HepG2 (cell line): ENCODE measurements at regions not wholly inside any gene's neighbourhood (a gene's known extent, or its start where the extent isn't known, plus 50 kb on each side); places are given as distances from the start of the nearest gene placed in this dataset.

Experiments used
- ATF7 ChIP-seq, 2 experiments: fragments of 450-650 bp in 1 of 2; sonication (generic) in 1 of 2; formaldehyde crosslinking in 1 of 2; IDR thresholded peaks; 2 replicates each; pipeline versions ENCODE4 v1.4.0 to v1.6.1; 2016 to 2020; ENCODE audit warnings: antibody characterized with exemption in 1 of 2, mild to moderate bottlenecking in 1 of 2, missing genetic modification reagents in 1 of 2
- MED8 ChIP-seq: sonication (generic); formaldehyde crosslinking; IDR thresholded peaks from 2 replicates; pipeline ENCODE4 v1.8.1; 2023; ENCODE audit warnings: mild to moderate bottlenecking, missing genetic modification reagents; ENCODE audit not compliant: insufficient replicate concordance
- PTBP1 ChIP-seq: fragments of 200-400 bp; formaldehyde crosslinking; IDR thresholded peaks from 2 replicates; pipeline ENCODE4 v1.6.1; 2018; ENCODE audit warnings: low read length, low read depth; ENCODE audit not compliant: poor library complexity, severe bottlenecking
- STAG1 ChIP-seq: sonication (generic); formaldehyde crosslinking; IDR thresholded peaks from 2 replicates; pipeline ENCODE4 v1.4.0; 2020; ENCODE audit warnings: missing genetic modification reagents
- TBL1XR1 ChIP-seq: fragments of 150-350 bp; IDR thresholded peaks from 2 replicates; pipeline ENCODE4 v1.6.1; 2014; ENCODE audit warnings: borderline replicate concordance, low read length; ENCODE audit not compliant: partially characterized antibody
- XBP1 ChIP-seq: sonication (generic); formaldehyde crosslinking; IDR thresholded peaks from 2 replicates; pipeline ENCODE4 v1.5.0; 2020; ENCODE audit warnings: missing genetic modification reagents
- ZMYM2 ChIP-seq: sonication (generic); formaldehyde crosslinking; IDR thresholded peaks from 2 replicates; pipeline ENCODE4 v1.8.0; 2022; ENCODE audit warnings: mild to moderate bottlenecking, missing genetic modification reagents
- ZNF335 ChIP-seq: sonication (generic); formaldehyde crosslinking; IDR thresholded peaks from 2 replicates; pipeline ENCODE4 v1.4.0; 2020; ENCODE audit warnings: missing genetic modification reagents
- ZNF777 ChIP-seq: sonication (generic); formaldehyde crosslinking; IDR thresholded peaks from 2 replicates; pipeline ENCODE4 v1.4.0; 2020; ENCODE audit warnings: missing genetic modification reagents
- ZNF883 ChIP-seq: sonication (generic); formaldehyde crosslinking; IDR thresholded peaks from 2 replicates; pipeline ENCODE4 v1.5.1; 2020; ENCODE audit warnings: mild to moderate bottlenecking, missing genetic modification reagents; ENCODE audit errors: not compliant biosample characterization
- TF ChIP-seq, protein P1 (sequence below): IDR thresholded peaks from 2 replicates; pipeline ENCODE4 v1.6.1; 2016; ENCODE audit warnings: missing compliant biosample characterization, missing genetic modification reagents, borderline replicate concordance
- TF ChIP-seq, protein P2 (sequence below): sonication (generic); formaldehyde crosslinking; IDR thresholded peaks from 2 replicates; pipeline ENCODE4 v1.4.0; 2020; ENCODE audit warnings: low read depth, mild to moderate bottlenecking, missing genetic modification reagents
- TF ChIP-seq, protein P3 (sequence below): sonication (generic); formaldehyde crosslinking; IDR thresholded peaks from 2 replicates; pipeline ENCODE4 v1.5.1; 2020; ENCODE audit warnings: mild to moderate bottlenecking, missing genetic modification reagents, moderate library complexity
- TF ChIP-seq, protein P4 (sequence below): sonication (generic); formaldehyde crosslinking; IDR thresholded peaks from 2 replicates; pipeline ENCODE4 v1.5.0; 2020; ENCODE audit warnings: mild to moderate bottlenecking, missing genetic modification reagents, moderate library complexity

DNA sequence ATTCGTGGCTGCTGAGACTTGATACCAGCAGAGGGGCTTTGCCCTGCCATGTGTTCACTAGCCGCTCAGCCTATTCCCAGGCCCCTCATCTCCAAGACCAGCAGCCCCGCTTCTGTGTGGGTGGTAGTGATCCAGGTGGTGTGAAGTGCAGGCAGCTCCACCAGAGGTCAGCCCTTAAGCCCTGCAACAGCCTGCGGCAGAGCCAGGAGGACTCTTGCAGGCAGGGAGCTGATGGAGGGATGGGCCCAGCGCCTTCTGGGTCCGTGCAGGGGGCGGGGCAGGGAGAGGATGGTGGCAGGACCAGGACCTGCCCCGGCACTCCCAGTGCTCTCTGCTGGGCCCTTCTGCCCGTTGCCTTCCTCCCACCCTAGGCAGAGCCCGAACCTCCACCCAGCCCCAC lies 162.0 kb downstream of the SH3BP4 start (continued):
- TF ChIP-seq, protein P1, sequence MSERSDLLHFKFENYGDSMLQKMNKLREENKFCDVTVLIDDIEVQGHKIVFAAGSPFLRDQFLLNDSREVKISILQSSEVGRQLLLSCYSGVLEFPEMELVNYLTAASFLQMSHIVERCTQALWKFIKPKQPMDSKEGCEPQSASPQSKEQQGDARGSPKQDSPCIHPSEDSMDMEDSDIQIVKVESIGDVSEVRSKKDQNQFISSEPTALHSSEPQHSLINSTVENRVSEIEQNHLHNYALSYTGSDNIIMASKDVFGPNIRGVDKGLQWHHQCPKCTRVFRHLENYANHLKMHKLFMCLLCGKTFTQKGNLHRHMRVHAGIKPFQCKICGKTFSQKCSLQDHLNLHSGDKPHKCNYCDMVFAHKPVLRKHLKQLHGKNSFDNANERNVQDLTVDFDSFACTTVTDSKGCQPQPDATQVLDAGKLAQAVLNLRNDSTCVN (CRISPR knock-in tag): no peak
- TF ChIP-seq XBP1: no peak
- TF ChIP-seq TBL1XR1: no peak
- TF ChIP-seq PTBP1: no peak
- no peak for TF ChIP-seq ZNF777 (CRISPR knock-in tag)
- TF ChIP-seq MED8: no peak
- no peak for TF ChIP-seq ATF7 (IDR thresholded peaks at IDR 0.05)
- no peak for TF ChIP-seq ATF7 (CRISPR knock-in tag; IDR thresholded peaks at IDR 0.05)
- TF ChIP-seq, protein P2, sequence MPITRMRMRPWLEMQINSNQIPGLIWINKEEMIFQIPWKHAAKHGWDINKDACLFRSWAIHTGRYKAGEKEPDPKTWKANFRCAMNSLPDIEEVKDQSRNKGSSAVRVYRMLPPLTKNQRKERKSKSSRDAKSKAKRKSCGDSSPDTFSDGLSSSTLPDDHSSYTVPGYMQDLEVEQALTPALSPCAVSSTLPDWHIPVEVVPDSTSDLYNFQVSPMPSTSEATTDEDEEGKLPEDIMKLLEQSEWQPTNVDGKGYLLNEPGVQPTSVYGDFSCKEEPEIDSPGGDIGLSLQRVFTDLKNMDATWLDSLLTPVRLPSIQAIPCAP (CRISPR knock-in tag): no peak
- TF ChIP-seq, protein P3, sequence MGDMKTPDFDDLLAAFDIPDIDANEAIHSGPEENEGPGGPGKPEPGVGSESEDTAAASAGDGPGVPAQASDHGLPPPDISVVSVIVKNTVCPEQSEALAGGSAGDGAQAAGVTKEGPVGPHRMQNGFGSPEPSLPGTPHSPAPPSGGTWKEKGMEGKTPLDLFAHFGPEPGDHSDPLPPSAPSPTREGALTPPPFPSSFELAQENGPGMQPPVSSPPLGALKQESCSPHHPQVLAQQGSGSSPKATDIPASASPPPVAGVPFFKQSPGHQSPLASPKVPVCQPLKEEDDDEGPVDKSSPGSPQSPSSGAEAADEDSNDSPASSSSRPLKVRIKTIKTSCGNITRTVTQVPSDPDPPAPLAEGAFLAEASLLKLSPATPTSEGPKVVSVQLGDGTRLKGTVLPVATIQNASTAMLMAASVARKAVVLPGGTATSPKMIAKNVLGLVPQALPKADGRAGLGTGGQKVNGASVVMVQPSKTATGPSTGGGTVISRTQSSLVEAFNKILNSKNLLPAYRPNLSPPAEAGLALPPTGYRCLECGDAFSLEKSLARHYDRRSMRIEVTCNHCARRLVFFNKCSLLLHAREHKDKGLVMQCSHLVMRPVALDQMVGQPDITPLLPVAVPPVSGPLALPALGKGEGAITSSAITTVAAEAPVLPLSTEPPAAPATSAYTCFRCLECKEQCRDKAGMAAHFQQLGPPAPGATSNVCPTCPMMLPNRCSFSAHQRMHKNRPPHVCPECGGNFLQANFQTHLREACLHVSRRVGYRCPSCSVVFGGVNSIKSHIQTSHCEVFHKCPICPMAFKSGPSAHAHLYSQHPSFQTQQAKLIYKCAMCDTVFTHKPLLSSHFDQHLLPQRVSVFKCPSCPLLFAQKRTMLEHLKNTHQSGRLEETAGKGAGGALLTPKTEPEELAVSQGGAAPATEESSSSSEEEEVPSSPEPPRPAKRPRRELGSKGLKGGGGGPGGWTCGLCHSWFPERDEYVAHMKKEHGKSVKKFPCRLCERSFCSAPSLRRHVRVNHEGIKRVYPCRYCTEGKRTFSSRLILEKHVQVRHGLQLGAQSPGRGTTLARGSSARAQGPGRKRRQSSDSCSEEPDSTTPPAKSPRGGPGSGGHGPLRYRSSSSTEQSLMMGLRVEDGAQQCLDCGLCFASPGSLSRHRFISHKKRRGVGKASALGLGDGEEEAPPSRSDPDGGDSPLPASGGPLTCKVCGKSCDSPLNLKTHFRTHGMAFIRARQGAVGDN (CRISPR knock-in tag): peak; percentile 33; the same call in 1 of the 2 replicates
- no peak for TF ChIP-seq ZMYM2 (CRISPR knock-in tag)
- TF ChIP-seq, protein P4, sequence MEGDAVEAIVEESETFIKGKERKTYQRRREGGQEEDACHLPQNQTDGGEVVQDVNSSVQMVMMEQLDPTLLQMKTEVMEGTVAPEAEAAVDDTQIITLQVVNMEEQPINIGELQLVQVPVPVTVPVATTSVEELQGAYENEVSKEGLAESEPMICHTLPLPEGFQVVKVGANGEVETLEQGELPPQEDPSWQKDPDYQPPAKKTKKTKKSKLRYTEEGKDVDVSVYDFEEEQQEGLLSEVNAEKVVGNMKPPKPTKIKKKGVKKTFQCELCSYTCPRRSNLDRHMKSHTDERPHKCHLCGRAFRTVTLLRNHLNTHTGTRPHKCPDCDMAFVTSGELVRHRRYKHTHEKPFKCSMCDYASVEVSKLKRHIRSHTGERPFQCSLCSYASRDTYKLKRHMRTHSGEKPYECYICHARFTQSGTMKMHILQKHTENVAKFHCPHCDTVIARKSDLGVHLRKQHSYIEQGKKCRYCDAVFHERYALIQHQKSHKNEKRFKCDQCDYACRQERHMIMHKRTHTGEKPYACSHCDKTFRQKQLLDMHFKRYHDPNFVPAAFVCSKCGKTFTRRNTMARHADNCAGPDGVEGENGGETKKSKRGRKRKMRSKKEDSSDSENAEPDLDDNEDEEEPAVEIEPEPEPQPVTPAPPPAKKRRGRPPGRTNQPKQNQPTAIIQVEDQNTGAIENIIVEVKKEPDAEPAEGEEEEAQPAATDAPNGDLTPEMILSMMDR (CRISPR knock-in tag): peak; percentile 30; the same call in 1 of the 2 replicates
- TF ChIP-seq ZNF335 (CRISPR knock-in tag): no peak
- TF ChIP-seq ZNF883 (CRISPR knock-in tag): peak; percentile 32
- TF ChIP-seq STAG1 (CRISPR knock-in tag): peak; percentile 40
